Urinary bladder (tissue), 3 donors: ENCODE measurements at regions not wholly inside any gene's neighbourhood (a gene's known extent, or its start where the extent isn't known, plus 50 kb on each side); places are given as distances from the start of the nearest gene placed in this dataset.
"Not testable (repeated sequence)": the region's sequence is repeated elsewhere in the genome, so short reads cannot be mapped to it uniquely, and the experiment has no call there.

Experiments used
- DNase-seq: peaks from one replicate; pipeline ENCODE4 v3.0.0-alpha.2; 2015; ENCODE audit errors: extremely low spot score
- H3K27ac ChIP-seq: one replicate; pipeline ENCODE4 v1.5.1; 2013; ENCODE audit warnings: low read depth, mild to moderate bottlenecking, moderate library complexity
- H3K36me3 ChIP-seq: one replicate; pipeline ENCODE4 v1.6.1; 2013; ENCODE audit warnings: mild to moderate bottlenecking, moderate library complexity; ENCODE audit not compliant: insufficient read depth
- H3K4me1 ChIP-seq: one replicate; pipeline ENCODE4 v1.6.1; 2013; ENCODE audit warnings: mild to moderate bottlenecking, moderate library complexity; ENCODE audit not compliant: insufficient read depth
- H3K4me3 ChIP-seq: one replicate; pipeline ENCODE4 v1.5.1; 2013; ENCODE audit warnings: low read depth, low read length
- WGBS: extraction: QIAGEN DNeasy Blood & Tissue Kit; methylation state at CpG from one replicate; pipeline ENCODE4 v1.1.7; 2013; 5-methylcytosine and 5-hydroxymethylcytosine counted together
- donor health status: healthy with polysubstance abuse.
- donor health status: healthy.

DNA sequence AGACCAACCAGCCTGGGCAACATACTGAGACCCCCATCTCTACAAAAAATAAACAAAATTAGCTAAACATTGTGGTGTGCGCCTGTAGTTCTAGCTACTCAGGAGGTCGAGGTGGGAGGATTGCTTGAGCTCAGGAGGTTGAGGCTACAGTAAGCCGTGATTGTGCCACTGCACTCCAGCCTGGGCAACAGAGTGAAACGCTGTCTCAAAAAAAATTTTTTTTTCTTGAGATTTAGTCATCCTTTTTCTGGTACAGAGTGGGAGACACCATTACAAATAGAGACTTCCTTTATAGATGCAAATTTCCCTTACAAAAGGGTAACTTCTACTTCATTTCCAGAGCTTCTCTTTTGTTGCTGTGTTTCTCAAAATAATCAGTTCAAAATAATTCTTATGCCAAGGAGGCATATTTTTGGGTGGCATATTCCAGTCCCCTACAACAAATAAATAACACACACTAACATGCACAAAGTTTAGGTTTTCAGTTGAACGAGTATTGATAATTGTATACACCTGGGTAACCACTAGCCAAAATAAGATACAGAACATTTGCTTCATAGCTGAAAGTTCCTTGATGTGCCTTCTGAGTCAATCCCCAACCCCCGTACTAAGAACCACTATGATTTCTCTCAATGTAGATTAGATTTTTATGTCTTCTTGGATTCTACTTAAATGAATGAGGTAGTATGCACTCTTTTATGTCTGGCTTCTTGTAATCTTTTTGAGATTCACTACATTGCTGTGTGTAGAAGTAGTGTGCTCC, 248.9 kb upstream of the PROK2 start:
- Histone ChIP-seq H3K4me3 (no peak overlapping the region), H3K36me3 (no peaks in the 10 kb centered on the region), H3K4me1 (no peaks in the 10 kb centered on the region), H3K27ac (no peak overlapping the region)
- no peak for DNase-seq
- WGBS: 93% methylated on average over 6 of the region's 6 CpGs

DNA sequence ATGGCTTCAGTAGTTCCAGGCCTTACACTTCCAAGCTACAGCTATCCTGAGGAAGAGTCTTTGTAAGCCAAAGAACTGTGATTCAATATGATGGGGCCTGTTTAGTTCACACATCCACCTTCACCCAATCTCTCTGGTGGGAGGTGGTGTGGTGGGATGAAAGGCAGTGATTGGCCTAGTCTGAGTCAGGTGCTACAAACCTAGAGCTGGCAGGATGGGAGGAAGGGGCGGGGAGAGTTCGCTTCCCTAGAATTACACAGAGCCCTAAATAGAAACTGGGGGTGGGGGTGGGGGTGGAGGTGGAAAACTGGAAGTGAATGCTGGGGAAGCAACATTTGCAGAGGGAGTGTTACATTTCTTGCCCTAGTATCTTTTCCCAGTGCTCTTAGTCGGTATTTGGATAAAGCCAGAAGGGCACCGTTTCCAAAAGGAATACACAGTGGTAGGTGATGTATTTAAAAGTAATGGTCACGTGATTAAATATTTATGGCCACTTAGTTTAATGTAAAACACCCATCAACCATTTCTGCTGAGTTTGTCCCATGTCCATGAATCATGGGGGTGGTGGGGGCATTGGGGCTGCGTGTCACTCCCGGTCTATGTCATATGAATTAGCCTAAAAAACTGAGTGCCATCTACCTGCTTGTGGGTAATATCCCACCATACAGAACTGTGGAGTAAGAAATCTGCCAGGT, 247.6 kb upstream of the PROK2 start:
- H3K4me3 ChIP-seq: no peak overlapping the region
- no peaks in the 10 kb centered on the region for H3K4me1 ChIP-seq
- H3K36me3 ChIP-seq: no peaks in the 10 kb centered on the region
- no peak for DNase-seq
- no peak overlapping the region for H3K27ac ChIP-seq
- WGBS: 87% methylated on average over 7 of the region's 7 CpGs

DNA sequence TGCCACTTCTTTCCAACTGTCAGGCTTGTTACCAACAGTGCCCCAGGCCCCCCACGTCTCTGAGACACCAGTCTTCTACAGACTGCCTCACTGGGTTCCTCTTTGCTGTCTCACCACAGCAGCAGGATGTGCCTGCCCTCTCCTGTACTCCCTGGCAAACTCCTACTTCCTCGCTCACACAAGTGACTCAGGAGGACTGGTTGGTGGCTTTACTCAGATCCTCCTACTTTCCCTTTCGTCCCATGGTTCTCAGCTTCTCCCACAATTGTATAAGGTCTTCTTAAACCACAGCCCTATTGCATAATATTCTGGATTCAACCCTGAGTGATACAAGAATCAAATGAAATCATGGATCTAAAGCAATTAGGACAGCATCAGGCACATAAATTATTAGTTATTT, 246.6 kb upstream of the PROK2 start:
- DNase-seq: no peak
- H3K4me3 ChIP-seq: no peak overlapping the region
- no peaks in the 10 kb centered on the region for H3K4me1 ChIP-seq
- 89% methylated on average over 3 of the region's 3 CpGs for WGBS
- no peaks in the 10 kb centered on the region for H3K36me3 ChIP-seq
- no peak overlapping the region for H3K27ac ChIP-seq

DNA sequence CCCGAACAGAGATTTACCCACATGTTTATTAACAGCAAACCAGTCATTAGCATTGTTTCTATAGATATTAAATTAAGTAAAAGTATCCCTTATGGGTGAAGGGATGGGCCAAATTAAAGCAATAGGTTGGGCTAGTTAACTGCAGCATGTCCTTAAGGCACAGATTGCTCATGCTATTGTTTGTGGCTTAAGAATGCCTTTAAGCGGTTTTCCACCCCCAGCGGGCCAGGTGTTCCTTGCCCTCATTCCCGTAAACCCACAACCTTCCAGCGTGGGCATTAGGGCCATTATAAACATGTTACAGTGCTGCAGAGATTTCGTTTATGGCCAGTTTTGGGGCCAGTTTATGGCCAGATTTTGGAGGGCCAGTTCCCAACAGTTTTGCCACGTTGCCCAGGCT, 245.3 kb upstream of the PROK2 start:
- DNase-seq, H3K4me1 ChIP-seq, H3K27ac ChIP-seq, H3K36me3 ChIP-seq, H3K4me3 ChIP-seq: not testable (repeated sequence)
- 94% methylated on average over 7 of the region's 7 CpGs for WGBS

DNA sequence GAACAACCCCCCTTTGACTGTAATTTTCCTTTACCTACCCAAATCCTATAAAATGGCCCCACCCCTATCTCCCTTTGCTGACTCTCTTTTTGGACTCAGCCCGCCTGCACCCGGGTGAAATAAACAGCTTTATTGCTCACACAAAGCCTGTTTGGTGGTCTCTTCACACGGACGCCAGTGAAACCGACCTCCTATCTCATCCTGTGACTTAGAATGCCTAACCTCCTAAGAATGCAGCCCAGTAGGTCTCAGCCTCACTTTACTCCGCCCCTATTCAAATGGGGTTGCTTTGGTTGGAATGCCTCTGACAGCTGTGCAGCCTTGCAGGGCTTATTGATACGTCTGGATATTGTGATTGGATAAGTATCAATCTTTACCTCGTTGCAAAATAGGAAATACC, 243.8 kb upstream of the PROK2 start:
- H3K27ac ChIP-seq, H3K4me3 ChIP-seq, H3K4me1 ChIP-seq, H3K36me3 ChIP-seq, DNase-seq: not testable (repeated sequence)
- WGBS: 63% methylated on average over 8 of the region's 8 CpGs

DNA sequence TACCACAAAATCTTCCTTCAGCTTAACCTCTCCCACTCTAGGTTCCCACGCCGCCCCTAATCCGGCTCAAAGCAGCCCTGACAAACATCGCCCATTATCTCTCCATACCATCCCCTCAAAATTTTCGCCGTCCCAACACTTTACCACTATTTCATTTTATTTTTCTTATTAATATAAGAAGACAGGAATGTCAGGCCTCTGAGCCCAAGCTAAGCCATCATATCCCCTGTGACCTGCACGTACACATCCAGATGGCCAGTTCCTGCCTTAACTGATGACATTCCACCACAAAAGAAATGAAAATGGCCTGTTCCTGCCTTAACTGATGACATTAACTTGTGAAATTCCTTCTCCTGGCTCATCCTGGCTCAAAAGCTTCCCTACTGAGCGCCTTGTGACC, 243.4 kb upstream of the PROK2 start:
- H3K36me3 ChIP-seq, H3K27ac ChIP-seq, H3K4me1 ChIP-seq, DNase-seq, H3K4me3 ChIP-seq: not testable (repeated sequence)
- 96% methylated on average over 7 of the region's 8 CpGs for WGBS

DNA sequence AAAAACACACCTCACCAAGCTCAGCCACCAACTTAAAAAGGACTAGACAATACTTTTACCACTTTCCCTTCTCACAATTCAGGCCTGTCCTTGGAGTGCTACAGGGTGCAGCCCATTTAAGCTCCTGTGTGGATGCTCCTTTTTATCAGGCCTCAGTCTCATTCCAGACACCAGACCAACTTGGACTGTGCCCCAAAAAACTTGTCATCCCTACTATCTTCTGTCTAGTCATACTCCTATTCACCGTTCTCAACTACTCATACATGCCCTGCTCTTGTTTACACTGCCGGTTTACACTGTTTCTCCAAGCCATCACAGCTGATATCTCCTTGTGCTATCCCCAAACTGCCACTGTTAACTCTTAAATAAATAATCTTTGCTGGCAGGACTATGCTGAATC, 242.8 kb upstream of the PROK2 start:
- H3K27ac ChIP-seq, H3K4me3 ChIP-seq, H3K36me3 ChIP-seq, H3K4me1 ChIP-seq, DNase-seq: not testable (repeated sequence)
- WGBS: 74% methylated on average over 1 of the region's 2 CpGs

DNA sequence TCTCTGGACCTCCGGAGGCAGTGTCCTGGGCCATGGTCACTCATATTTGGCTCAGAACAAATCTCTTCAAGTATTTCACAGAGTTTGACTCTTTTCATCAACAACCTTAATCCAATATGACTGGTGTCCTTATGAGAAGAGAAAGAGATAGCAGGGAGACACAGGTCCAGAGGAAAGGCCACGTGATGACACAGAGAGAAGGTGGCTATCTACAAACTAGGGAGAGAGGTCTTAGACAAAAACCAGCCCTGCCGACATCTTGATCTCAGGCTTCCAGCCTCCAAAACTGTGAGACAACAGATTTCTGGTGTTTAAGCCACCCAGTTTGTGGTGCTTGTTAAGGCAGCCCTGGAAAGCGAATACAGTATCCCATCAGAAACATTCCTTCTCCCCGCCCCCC, 237.1 kb upstream of the PROK2 start:
- no peaks in the 10 kb centered on the region for H3K4me1 ChIP-seq
- WGBS: 97% methylated on average over 5 of the region's 5 CpGs
- H3K4me3 ChIP-seq: no peak overlapping the region
- no peaks in the 10 kb centered on the region for H3K36me3 ChIP-seq
- no peak for DNase-seq
- H3K27ac ChIP-seq: no peak overlapping the region

DNA sequence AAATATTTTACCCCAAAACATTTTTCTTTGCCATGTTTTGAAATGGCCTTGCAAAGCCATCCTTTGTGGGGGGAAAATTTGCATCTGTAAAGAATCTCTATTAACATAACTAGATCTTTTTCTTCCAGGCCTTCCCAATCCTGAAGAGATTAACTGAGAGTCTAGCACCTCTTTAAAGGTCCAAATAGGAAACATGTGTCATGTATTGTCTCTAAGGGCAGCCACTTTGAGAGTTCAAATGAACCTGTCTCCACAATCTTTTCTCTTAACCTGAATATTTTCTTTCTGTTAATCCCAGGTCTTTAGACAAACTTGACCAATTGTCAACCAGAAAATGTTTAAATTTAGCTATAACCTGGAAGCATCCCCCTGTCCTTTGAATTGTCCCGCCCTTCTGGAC, 236.6 kb upstream of the PROK2 start:
- Histone ChIP-seq H3K4me1 (no peaks in the 10 kb centered on the region), H3K27ac (no peak overlapping the region), H3K36me3 (no peaks in the 10 kb centered on the region), H3K4me3 (no peak overlapping the region)
- 99% methylated on average over 1 of the region's 1 CpG for WGBS
- DNase-seq: no peak

DNA sequence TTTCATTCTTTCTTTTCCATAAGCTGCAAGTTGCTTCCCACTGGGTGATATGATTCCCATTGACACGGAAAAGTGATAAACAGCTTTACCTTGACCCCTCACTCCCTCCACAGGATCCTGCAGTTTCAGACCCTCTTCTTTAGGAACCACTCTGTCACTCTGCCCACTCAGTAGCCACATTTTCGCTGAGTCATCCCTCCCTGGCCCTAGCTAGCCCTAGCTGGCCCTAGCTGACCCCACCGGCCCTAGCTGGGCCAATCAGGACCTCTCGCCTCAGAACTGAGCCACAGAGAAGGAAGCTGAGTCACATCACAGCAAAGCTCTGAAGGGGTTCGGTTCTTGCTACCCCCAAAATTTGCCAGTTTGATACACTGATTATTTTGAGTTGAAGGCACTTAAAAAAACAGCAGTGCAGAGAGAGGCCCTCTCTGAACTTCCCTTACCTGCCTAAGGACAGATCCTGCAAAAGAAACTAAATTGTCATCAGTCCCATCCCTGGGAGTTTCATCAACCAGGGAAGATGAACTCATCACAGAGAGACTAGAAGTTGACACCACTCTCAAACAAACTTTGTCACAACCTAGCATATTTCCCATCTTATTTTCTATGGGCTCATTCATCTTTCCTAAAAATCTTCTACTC, 233.5 kb upstream of the PROK2 start:
- Histone ChIP-seq H3K36me3 (no peaks in the 10 kb centered on the region), H3K4me3 (no peak overlapping the region), H3K4me1 (no peaks in the 10 kb centered on the region), H3K27ac (no peak overlapping the region)
- 83% methylated on average over 5 of the region's 5 CpGs for WGBS
- DNase-seq: no peak

DNA sequence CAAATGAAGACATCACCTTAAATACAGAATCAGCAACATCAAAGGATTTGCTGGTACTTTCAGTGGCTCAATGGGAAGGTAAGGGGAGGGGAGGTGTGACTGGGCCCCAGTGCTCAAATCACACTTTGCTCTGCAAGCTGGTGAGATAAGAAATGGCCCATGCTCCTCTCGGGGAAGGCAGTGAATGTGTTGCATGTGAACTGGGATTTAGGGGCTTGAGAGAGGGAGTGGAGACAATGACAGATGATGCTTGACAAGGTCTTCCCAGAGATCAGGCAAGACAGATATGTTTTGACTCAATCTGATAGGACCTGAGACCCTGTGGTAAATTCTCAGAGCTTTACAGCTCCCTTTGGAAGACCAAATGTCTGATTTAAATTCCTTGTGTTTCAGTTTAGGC, 233.0 kb upstream of the PROK2 start:
- DNase-seq: no peak
- H3K4me1 ChIP-seq: no peaks in the 10 kb centered on the region
- 96% methylated on average over 1 of the region's 1 CpG for WGBS
- H3K4me3 ChIP-seq: no peak overlapping the region
- no peaks in the 10 kb centered on the region for H3K36me3 ChIP-seq
- H3K27ac ChIP-seq: no peak overlapping the region

DNA sequence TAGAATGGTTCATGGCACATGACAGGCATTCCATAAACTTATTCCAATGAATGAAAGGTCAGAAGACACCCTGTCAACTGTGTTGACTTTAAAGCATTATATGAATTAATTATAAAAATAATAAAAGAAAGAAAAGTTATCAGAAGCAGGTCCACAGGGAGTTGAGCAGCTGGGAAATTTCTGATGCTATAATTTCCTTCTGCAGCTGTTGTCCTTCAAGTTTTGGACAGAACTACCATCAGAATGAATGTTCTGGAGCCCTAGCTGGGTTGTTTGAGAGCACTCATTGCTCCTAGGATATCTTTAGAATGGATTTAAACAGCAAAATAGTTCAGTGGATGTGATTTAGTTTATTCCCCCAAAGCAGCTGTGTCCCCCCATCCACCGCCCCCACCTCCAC, 232.4 kb upstream of the PROK2 start:
- Histone ChIP-seq H3K36me3 (no peaks in the 10 kb centered on the region), H3K4me3 (no peak overlapping the region), H3K27ac (no peak overlapping the region), H3K4me1 (no peaks in the 10 kb centered on the region)
- DNase-seq: no peak
- 94% methylated on average over 1 of the region's 1 CpG for WGBS

DNA sequence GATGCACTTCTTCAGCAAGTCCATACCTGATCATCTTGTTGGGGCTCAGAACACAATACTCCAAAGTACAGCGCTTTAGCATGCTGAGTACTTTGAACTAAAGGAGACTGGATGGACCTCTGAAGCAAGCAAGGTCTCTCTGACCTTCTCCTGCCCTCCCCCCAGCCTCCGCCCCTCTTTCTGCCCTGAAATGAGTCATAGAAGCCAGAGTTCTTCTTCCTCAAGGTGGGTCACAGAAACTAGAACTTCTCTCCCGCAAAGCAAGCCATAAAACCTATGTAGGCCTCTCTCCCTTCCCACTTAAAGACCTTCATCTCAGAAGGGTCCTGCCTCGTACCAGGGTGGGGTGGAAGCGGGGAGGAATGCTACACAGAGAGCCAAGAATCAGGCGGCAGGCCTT, 230.5 kb upstream of the PROK2 start:
- WGBS: 91% methylated on average over 6 of the region's 6 CpGs
- no peak for DNase-seq
- H3K36me3 ChIP-seq: no peaks in the 10 kb centered on the region
- H3K4me1 ChIP-seq: no peaks in the 10 kb centered on the region
- H3K4me3 ChIP-seq: no peak overlapping the region
- no peak overlapping the region for H3K27ac ChIP-seq

DNA sequence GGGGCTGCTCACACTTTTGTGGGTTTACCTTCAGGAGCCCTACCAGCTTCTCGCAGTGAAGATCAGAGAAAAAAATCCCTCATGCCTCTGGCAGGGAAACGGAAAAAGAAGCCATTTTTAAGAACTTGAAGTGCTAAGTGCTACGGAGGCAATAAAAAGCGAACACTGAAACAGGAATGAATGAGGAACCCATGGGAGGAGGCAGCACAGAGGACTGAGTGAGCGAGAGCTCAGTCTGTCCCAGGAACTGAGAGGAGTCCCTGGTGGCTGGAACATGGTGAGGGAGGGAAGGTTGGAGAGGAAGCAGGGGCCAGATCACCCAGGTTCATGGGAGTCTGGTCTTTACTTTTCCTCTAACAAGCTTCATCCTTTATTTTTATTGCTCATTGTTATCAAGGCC, 228.1 kb upstream of the PROK2 start:
- WGBS: 79% methylated on average over 5 of the region's 5 CpGs
- Histone ChIP-seq H3K27ac (no peak overlapping the region), H3K36me3 (no peaks in the 10 kb centered on the region), H3K4me1 (no peaks in the 10 kb centered on the region), H3K4me3 (no peak overlapping the region)
- no peak for DNase-seq
